GM21576 (cell line): ENCODE measurements at regions not wholly inside any gene's neighbourhood (a gene's known extent, or its start where the extent isn't known, plus 50 kb on each side); places are given as distances from the start of the nearest gene placed in this dataset.
"Not testable (repeated sequence)": the region's sequence is repeated elsewhere in the genome, so short reads cannot be mapped to it uniquely, and the experiment has no call there.

Experiments used
- ATAC-seq: cut with Tn5 transposase; IDR thresholded peaks from one replicate; pipeline ENCODE4 v1.9.1; 2021; ENCODE audit warnings: mild to moderate bottlenecking, moderate library complexity; ENCODE audit not compliant: unreplicated experiment

- no peak for ATAC-seq
Observed at GRCh38 chr11:10973416-10973815, 115.6 kb upstream of the ZBED5 start.

- no peak for ATAC-seq
Observed at GRCh38 chr11:10970926-10971325, 113.1 kb upstream of the ZBED5 start.

- no peak for ATAC-seq
Observed at GRCh38 chr11:10969387-10969786, 111.5 kb upstream of the ZBED5 start.

GRCh38 chr11:10956884-10957283 is 99.0 kb upstream of the ZBED5 start:
- not testable (repeated sequence) for ATAC-seq

- ATAC-seq = no peak
Observed at GRCh38 chr11:10955616-10956015, 97.8 kb upstream of the ZBED5 start.

GRCh38 chr11:10954184-10954583 is 96.3 kb upstream of the ZBED5 start:
- ATAC-seq = no peak

- no peak for ATAC-seq
Observed at GRCh38 chr11:10952872-10953271, 95.0 kb upstream of the ZBED5 start.

- ATAC-seq = not testable (repeated sequence)
Observed at GRCh38 chr11:10947935-10948334, 90.1 kb upstream of the ZBED5 start.

GRCh38 chr11:10946072-10946471 is 88.2 kb upstream of the ZBED5 start:
- ATAC-seq = no peak

- ATAC-seq = no peak
Observed at GRCh38 chr11:10945196-10945595, 87.3 kb upstream of the ZBED5 start.

- no peak for ATAC-seq
Observed at GRCh38 chr11:10943968-10944367, 86.1 kb upstream of the ZBED5 start.

- ATAC-seq = no peak
Observed at GRCh38 chr11:10942620-10943019, 84.8 kb upstream of the ZBED5 start.

GRCh38 chr11:10941871-10942270 is 84.0 kb upstream of the ZBED5 start:
- no peak for ATAC-seq

GRCh38 chr11:10941414-10941813 is 83.6 kb upstream of the ZBED5 start:
- ATAC-seq = no peak

- no peak for ATAC-seq
Observed at GRCh38 chr11:10938650-10939387, 81.0 kb upstream of the ZBED5 start.

GRCh38 chr11:10938231-10938630 is 80.4 kb upstream of the ZBED5 start:
- no peak for ATAC-seq

- no peak for ATAC-seq
Observed at GRCh38 chr11:10937385-10937771, 79.5 kb upstream of the ZBED5 start.

- ATAC-seq = no peak
Observed at GRCh38 chr11:10936626-10937384, 79.0 kb upstream of the ZBED5 start.

GRCh38 chr11:10935015-10935559 is 77.2 kb upstream of the ZBED5 start:
- no peak for ATAC-seq

- ATAC-seq = no peak
Observed at GRCh38 chr11:10934293-10934860, 76.5 kb upstream of the ZBED5 start.

GRCh38 chr11:10933455-10934292 is 75.8 kb upstream of the ZBED5 start:
- peak; percentile 86 for ATAC-seq
